Brain microvascular endothelial cell (primary cell): ENCODE measurements at regions not wholly inside any gene's neighbourhood (a gene's known extent, or its start where the extent isn't known, plus 50 kb on each side); places are given as distances from the start of the nearest gene placed in this dataset.

ENCODE experiments used
- DNase-seq: peaks from one replicate; pipeline ENCODE4 v3.0.0-alpha.2; 2020
- H3K27ac ChIP-seq: fragments of 250-450 bp; sonication (Bioruptor Pico); 2 replicates; pipeline ENCODE4 v1.5.1; 2020; ENCODE audit warnings: mild to moderate bottlenecking, moderate library complexity
- H3K27me3 ChIP-seq: fragments of 250-450 bp; sonication (Bioruptor Pico); replicated peaks from 2 replicates; pipeline ENCODE4 v1.5.1; 2020; ENCODE audit warnings: mild to moderate bottlenecking
- H3K36me3 ChIP-seq: fragments of 250-450 bp; sonication (Bioruptor Pico); replicated peaks from 2 replicates; pipeline ENCODE4 v1.5.1; 2020; ENCODE audit warnings: mild to moderate bottlenecking
- H3K4me3 ChIP-seq: 2 replicates; pipeline ENCODE4 v1.5.1; 2011; ENCODE audit warnings: low read depth, mild to moderate bottlenecking, control low read depth, low read length, moderate library complexity
- in situ Hi-C: cut with HindIII; loops from 2 replicates; pipeline ENCODE4 v1.10.0; 2017; ENCODE audit warnings: low sequenced_read_pairs, low pct_ligation_motif_present
- TF ChIP-seq, protein P1 (sequence below): IDR thresholded peaks from 2 replicates; pipeline ENCODE4 v1.5.1; 2011; ENCODE audit warnings: low read depth, mild to moderate bottlenecking, moderate library complexity, low read length, control low read depth, inconsistent platforms; ENCODE audit errors: missing control alignments

DNA sequence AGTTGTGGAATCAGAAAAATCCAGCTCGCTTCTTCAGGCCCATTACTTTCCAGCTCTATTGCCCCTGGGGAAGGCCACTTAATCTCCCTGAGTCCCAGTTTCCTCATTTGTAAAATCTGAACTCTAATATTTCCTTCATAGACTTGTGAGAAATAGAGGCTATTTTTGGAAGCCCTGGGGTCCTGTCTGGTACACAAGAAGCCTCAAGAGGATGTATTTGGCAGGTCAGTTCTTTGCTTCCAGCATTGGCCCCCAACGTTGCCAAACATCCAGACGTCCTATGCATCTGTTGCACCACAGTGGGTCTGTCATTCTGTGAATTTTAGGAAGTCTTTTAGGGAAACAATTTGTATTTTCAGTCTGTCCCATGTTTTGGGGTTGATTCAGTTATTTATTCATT is 525.9 kb downstream of the EBF1 start:
- no peak overlapping the region for H3K27ac ChIP-seq
- TF ChIP-seq, protein P1, sequence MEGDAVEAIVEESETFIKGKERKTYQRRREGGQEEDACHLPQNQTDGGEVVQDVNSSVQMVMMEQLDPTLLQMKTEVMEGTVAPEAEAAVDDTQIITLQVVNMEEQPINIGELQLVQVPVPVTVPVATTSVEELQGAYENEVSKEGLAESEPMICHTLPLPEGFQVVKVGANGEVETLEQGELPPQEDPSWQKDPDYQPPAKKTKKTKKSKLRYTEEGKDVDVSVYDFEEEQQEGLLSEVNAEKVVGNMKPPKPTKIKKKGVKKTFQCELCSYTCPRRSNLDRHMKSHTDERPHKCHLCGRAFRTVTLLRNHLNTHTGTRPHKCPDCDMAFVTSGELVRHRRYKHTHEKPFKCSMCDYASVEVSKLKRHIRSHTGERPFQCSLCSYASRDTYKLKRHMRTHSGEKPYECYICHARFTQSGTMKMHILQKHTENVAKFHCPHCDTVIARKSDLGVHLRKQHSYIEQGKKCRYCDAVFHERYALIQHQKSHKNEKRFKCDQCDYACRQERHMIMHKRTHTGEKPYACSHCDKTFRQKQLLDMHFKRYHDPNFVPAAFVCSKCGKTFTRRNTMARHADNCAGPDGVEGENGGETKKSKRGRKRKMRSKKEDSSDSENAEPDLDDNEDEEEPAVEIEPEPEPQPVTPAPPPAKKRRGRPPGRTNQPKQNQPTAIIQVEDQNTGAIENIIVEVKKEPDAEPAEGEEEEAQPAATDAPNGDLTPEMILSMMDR: no peak
- no peaks in the 10 kb centered on the region for H3K36me3 ChIP-seq
- no peak for DNase-seq
- H3K4me3 ChIP-seq: no peak overlapping the region
- H3K27me3 ChIP-seq: no peaks in the 10 kb centered on the region
- in situ Hi-C loops: no loop called here

DNA sequence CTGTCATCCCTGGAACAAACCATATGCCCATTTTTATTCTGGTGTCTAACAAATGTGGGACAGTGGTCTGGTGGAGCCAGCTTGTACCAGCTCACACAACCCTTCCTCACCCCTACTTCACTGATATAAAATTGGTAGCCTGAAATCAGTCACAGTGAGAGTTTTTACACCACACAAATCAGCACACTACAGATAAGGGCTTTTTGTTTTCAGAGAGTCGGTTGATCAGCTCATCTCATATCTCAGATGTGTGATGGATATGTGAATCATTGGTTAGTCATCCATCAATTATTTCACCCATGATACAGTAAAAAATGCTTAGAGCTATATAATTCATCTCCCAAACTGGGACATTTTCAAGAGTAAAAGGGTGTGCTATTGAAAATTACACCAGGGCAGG is 529.2 kb downstream of the EBF1 start:
- TF ChIP-seq, protein P1: no peak
- H3K4me3 ChIP-seq: no peak overlapping the region
- H3K27me3 ChIP-seq: no peaks in the 10 kb centered on the region
- H3K36me3 ChIP-seq: no peaks in the 10 kb centered on the region
- in situ Hi-C loops: no loop called here
- H3K27ac ChIP-seq: no peak overlapping the region
- peak; percentile 24 for DNase-seq

DNA sequence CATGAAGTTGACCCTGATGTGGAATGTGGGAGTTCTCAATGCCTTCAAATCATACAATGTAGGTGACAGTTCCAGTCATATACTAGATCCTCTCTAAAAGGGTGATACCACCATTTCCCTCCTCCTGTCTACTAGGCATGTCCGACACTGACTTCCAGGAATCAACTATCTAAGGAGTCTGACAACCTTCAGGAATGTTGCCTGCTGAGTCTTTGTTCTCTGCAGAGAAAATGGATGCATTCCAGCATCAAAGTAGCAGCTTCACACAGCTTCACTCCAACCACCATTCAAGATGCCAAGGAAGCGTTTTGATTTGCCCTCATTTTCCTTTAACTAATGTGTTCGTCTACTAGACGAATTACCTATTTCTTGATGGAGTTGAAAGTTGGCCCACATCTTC is 530.2 kb downstream of the EBF1 start:
- DNase-seq: no peak
- Histone ChIP-seq H3K27ac (no peak overlapping the region), H3K4me3 (no peak overlapping the region), H3K36me3 (no peaks in the 10 kb centered on the region), H3K27me3 (no peaks in the 10 kb centered on the region)
- TF ChIP-seq, protein P1: no peak
- in situ Hi-C loops: no loop called here

DNA sequence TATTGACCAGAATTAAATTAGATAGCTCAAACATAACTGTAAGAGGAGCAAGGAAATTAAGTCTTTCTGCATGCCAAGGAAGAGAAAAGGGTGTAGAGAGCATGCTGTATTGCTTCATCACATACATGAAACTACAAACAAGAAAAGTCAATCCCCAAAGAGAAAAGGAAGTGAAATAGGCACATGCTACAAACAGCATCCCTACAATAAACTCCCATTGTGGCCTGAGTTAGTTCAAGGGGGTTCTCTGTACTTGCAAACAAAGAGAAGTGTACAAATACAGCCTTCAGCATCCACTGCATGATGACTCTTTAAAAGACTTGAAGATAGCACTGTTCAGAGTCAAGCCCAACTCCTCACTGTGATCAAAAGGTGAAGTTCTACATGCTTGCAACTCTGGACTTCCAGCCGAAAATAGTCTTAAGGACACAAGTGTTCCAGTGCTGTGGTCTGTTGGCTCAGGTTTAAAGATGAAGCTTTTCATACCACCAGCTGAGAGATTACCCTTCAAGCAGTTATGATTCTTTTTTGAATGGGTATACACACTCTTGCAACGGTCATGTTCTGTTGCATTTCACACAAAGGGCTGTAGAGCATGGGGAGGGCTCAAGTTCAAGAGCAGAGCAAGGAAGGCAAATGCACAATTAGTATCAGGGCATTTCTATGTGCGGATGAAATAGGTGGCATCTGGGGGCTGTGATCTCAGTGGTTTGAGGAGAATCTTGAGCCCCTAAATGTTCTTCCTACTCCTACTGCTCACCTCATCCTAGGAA is 534.5 kb downstream of the EBF1 start:
- in situ Hi-C loops: no loop called here
- TF ChIP-seq, protein P1: no peak

DNA sequence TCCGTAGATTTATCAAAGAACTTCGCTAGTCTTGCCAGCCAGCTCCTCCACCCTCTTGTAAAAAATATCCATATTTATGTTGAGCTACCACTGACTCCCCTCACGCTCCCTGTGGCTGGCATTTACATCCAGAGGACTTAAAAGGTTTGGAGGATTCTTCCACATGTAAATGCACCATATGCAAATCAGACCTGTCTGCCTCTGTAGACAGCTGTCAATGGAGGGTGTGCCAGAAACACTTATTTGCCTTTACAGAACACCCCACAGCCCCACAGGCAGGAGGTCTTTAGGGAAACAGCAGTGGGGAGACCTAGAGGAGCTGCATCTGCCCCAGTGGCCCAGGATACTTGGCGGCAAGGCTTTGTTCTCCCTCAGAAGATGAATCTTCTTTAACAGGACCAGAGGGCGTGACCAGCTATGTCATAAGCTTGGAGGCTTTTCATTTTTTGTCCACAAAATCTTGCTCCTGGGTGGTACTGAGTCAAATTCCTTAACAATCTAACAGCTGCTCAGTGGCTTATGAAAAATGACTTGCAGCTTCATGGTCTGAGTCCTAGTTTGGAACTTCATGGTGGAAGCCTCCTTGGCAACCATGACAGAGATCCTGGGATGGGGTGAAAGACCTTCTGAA is 535.8 kb downstream of the EBF1 start:
- Histone ChIP-seq H3K36me3 (no peaks in the 10 kb centered on the region), H3K27me3 (no peaks in the 10 kb centered on the region), H3K27ac (no peak overlapping the region), H3K4me3 (no peak overlapping the region)
- TF ChIP-seq, protein P1: no peak
- no peak for DNase-seq
- in situ Hi-C loops: no loop called here

More for the DNA sequence above, 534.5 kb downstream of the EBF1 start:
- H3K4me3 ChIP-seq: no peak overlapping the region
- no peaks in the 10 kb centered on the region for H3K27me3 ChIP-seq
- DNase-seq: no peak
- no peaks in the 10 kb centered on the region for H3K36me3 ChIP-seq
- no peak overlapping the region for H3K27ac ChIP-seq
